ENCODE measurements at regions not wholly inside any gene's neighbourhood (a gene's known extent, or its start where the extent isn't known, plus 50 kb on each side); places are given as distances from the start of the nearest gene placed in this dataset.

- TF ChIP-seq CTCF (IDR thresholded peaks at IDR 0.05): no peak
- Histone ChIP-seq H3K9me3 (no peaks in the 10 kb centered on the region), H3K9ac (ENCODE audit: low read depth in 2 of 2, low read length in 2 of 2) (no peak overlapping the region), H3K27ac (no peak overlapping the region), H3K4me3 (no peak overlapping the region), H3K36me3 (no peaks in the 10 kb centered on the region), H3K27me3 (no peaks in the 10 kb centered on the region), H3K4me1 (no peaks in the 10 kb centered on the region)
- intact Hi-C loops (cut with DNase I): no loop called here
- DNase-seq: no peak
These were observed 51.8 kb downstream of the POM121L12 start for GRCh38 chr7:53087274-53087673.

- no peaks in the 10 kb centered on the region for H3K36me3 ChIP-seq
- intact Hi-C loops (cut with DNase I): no loop called here
- no peak overlapping the region for H3K9ac ChIP-seq (ENCODE audit: low read depth in 2 of 2, low read length in 2 of 2)
- no peaks in the 10 kb centered on the region for H3K9me3 ChIP-seq
- no peak overlapping the region for H3K27ac ChIP-seq
- H3K4me3 ChIP-seq: no peak overlapping the region
- no peak for TF ChIP-seq CTCF (IDR thresholded peaks at IDR 0.05)
- H3K4me1 ChIP-seq: no peaks in the 10 kb centered on the region
- DNase-seq: no peak
- no peaks in the 10 kb centered on the region for H3K27me3 ChIP-seq
These were observed 58.8 kb downstream of the POM121L12 start for GRCh38 chr7:53094191-53094590.

- Histone ChIP-seq H3K4me1 (no peaks in the 10 kb centered on the region), H3K36me3 (no peaks in the 10 kb centered on the region), H3K27me3 (no peaks in the 10 kb centered on the region), H3K9ac (ENCODE audit: low read depth in 2 of 2, low read length in 2 of 2) (no peak overlapping the region), H3K9me3 (no peaks in the 10 kb centered on the region), H3K27ac (no peak overlapping the region), H3K4me3 (no peak overlapping the region)
- TF ChIP-seq CTCF (IDR thresholded peaks at IDR 0.05): no peak
- DNase-seq: no peak
- intact Hi-C loops (cut with DNase I): no loop called here
These were observed 59.4 kb downstream of the POM121L12 start for GRCh38 chr7:53094827-53095226.

- no peak for DNase-seq
- H3K9me3 ChIP-seq: no peaks in the 10 kb centered on the region
- intact Hi-C loops (cut with DNase I): no loop called here
- H3K9ac ChIP-seq (ENCODE audit: low read depth in 2 of 2, low read length in 2 of 2): no peak overlapping the region
- H3K4me1 ChIP-seq: no peaks in the 10 kb centered on the region
- TF ChIP-seq CTCF (IDR thresholded peaks at IDR 0.05): no peak
- H3K27ac ChIP-seq: no peak overlapping the region
- H3K4me3 ChIP-seq: no peak overlapping the region
- H3K27me3 ChIP-seq: no peaks in the 10 kb centered on the region
- H3K36me3 ChIP-seq: no peaks in the 10 kb centered on the region
These were observed 60.5 kb downstream of the POM121L12 start for GRCh38 chr7:53095731-53096501.

GRCh38 chr7:53100091-53100490, 64.7 kb downstream of the POM121L12 start:
- no peaks in the 10 kb centered on the region for H3K4me1 ChIP-seq
- no peak overlapping the region for H3K27ac ChIP-seq
- intact Hi-C loops (cut with DNase I): no loop called here
- no peaks in the 10 kb centered on the region for H3K9me3 ChIP-seq
- no peak for DNase-seq
- no peak overlapping the region for H3K9ac ChIP-seq (ENCODE audit: low read depth in 2 of 2, low read length in 2 of 2)
- no peaks in the 10 kb centered on the region for H3K36me3 ChIP-seq
- TF ChIP-seq CTCF (IDR thresholded peaks at IDR 0.05): no peak
- H3K27me3 ChIP-seq: no peaks in the 10 kb centered on the region
- no peak overlapping the region for H3K4me3 ChIP-seq
